Bone marrow (tissue), 2 donors: ENCODE measurements at regions not wholly inside any gene's neighbourhood (a gene's known extent, or its start where the extent isn't known, plus 50 kb on each side); places are given as distances from the start of the nearest gene placed in this dataset.
"Not testable (repeated sequence)": the region's sequence is repeated elsewhere in the genome, so short reads cannot be mapped to it uniquely, and the experiment has no call there.

Source experiments
- DNase-seq, 2 donors: peaks; one replicate each; lab custom pipeline; 2025; lab: John Stamatoyannopoulos, UW

DNA sequence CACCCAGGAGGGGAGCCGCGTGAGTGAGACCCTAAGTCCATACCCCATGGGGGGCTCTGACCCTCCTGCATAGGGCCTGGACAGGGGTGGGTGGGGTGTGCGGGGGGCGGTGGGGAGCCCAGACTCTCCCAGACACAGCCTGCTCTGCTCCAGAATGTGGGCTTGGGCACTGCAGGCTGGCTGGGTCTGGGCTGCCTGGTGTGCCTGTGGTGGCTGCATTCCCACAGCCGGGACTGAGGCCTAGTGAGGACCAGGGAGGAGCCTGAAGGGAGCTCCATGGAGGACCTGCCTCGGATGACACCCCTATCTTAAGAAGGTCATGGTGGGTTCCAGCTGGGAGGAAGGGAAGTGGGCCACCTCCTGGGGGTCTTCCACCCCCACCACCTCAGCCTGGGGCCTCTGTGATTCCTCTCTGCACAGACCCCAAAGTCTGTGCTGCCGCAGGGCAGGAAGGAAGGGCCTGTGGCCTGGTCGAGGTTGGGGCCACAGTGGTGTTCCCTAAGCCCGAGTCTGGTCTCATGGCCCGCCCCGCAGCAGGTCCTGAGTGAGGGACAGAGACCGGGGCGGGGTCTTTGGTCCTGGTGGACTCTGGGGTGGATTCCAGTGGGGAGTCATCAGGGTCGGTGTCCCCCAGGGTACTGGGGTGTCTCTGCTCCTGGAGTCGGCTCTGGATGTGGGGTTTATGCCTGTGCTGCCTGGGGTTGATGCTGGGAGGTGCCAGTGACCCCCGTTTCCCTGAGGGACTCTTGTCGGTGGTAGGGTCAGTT lies 392.3 kb downstream of the TMEM121 start:
- DNase-seq = no peak

DNA sequence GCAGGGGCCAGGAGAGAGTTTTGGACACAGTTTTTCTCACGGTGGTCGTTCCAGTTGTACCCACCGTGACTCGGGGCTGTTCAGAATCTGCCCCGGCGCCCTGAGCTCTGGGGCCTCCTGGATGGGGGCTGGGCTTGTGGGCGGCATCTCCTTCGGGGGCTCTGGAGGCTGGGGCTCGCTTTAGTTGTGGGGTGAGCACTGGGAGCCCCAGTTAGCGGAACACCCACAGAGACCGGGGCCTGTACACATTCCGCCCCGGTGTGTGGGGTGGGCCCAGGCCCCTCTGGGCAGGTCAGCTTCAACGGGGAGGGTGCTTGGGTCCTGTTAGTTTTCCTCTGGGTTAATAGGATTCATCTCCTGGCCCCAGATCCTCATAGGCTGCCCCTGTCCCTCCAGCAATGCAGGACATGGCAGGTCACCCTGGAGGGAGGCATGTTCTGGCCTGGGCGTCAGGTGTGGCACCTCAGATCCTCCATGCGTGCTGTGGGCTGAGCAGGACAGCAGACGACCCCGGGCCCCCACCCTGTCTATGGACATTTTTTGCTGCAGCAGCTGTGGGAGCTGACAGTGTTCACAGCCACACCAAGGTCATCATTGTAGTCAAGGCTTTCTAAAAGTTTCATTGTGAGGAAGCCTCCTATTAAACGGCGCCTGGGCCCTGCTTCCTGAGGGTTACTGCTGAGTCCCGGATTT lies 393.2 kb downstream of the TMEM121 start:
- no peak for DNase-seq

DNA sequence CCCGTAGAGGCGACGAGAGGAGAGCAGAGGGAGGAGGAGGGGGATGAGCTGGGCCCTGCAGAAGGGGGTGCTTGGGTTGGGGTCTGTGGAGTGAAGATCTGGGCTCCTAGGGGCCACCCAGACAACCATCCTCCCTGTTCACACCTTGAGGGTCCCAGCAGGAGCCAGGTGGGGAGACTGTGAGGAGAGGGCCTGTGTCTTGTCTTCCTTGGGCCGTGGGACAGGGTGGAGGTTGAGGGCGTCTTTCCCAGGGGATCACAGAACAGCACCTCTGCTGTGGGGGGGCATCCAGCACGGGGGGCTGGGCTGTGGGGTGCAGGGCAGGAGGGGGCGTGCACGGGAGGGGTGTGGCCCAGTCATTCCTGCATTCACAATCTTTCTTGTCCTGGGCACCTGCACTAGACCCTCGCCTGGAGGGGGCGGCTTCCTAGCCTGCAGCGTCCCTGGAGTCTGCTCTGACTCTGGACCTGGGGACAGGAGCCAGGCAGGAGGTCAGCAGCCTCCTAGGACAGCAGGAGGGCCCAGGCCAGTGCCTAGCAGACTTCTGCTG lies 393.8 kb downstream of the TMEM121 start:
- not testable (repeated sequence) for DNase-seq

DNA sequence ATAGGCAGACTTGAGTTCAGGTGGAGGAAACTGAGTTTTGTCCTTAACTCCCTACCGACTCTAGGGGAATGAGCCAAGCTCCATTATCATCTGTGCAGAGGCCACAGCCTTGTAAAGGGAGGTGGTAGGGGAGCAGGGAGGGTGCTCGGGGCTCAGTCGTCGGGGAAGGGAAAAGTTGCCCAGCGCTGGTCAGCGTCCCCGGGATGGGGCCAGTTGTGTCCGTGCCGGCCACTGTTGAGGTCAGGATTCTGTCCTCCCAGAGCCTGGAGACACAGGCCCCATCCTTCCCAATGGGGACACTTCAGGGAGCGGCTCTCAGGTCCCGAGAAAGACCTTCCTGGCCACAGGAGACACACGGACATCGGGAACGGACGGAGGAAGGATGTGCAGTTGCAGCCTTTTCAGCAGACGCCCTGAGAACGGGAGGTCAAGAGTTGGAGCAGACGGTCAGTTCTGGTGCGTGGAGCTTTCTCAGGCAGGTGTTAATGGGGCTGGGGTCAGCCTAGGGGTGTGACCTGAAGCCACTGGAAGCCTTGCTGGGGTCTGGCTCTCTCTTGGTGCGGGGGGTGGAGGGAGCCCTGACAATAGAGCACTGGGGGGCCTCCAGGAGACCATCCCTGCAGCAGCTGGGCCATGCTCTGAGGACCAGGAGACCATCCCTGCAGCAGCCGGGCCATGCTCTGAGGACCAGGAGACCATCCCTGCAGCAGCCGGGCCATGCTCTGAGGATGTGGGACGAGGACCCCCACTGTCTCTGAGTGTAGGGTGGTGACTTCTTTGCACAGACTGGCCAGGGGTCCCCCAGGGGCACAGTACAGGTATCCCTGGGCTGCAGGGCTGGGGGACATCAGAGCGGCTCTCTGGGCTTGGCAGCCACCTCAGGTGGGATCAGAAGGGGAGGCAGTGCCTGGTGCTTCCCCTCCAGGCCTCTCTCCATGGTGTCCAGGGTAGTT lies 394.7 kb downstream of the TMEM121 start:
- DNase-seq = not testable (repeated sequence)

DNA sequence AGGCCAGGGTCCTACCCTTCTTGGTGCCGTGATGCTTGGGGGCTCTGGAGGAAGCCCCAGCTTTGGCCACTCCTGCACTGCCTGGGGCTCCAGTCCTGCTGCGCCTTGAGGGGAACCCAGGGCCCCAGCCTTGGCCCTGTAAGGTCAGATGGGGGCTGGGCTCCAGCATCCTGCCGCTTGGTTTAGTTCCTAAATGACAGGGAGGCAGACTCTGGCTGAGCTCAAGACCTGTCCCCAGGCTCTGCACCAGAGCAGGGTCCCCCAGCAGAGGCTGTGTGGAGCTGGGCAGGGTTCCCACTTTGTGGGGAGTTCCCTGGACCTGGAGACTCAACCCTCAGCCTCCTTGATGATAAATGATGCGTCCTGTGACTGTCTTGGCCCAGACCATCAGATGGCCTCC lies 395.4 kb downstream of the TMEM121 start:
- DNase-seq = not testable (repeated sequence)

DNA sequence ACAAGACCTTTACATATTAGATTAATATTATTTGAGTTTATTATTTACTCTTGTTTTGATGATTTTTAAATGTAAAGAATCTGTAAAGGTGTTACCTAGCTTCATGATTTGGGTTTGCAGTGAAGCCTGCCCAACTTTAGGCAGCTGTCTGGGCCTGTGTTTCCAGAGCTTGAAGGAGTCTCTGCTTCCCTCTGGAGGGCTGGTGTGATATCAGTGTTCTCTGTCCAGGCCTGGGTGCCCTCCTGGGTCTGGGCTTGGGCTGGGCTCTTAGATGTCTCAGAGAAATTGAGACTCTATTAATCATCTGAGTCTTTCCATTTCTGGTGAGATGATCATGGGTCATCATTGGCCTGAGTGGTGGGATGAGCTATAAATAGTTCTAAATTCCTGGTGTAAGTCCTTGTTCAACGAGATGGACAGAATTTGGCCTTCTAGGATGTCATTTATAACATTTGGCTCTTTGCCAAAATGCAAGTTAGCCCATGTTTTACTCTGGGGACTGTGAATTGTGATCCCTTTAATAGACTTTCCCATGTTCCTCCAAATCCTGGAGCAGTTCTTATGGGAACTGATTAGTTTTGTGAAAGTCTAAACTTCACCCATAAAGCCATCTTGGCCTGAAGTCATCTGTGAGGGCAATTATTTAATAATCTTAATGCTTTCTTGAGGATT lies 397.3 kb downstream of the TMEM121 start:
- not testable (repeated sequence) for DNase-seq

DNA sequence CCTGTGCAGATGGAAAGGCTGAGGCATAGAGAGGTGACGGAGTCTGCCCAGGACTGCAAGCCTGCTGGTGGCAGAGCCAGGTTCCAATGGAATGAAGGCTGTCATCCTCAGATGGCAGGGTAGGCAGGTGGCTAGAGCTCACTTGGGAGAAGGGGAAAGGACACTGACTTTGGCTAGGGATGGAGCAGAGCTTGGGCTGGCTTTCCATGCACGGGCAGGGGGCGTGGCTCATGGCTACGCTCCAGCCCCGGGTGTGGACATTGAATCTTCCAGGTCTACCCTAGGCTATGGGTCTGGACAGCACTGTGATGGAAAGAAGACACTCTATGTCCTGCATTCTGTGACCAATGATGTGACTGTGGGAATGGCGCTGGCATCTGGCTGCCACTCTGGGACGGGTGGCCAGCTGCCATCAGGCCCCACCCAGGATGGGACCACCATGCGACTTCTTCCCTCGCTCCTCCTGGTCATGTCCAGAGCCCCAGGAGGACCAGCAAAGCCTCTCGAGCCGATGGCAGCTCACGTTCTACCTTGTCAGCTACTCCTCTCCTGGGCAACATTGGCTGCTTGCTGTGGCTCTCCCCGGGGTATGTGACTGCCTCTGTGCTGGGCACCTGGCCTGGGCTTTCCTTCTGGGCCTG lies 398.7 kb downstream of the TMEM121 start:
- no peak for DNase-seq

DNA sequence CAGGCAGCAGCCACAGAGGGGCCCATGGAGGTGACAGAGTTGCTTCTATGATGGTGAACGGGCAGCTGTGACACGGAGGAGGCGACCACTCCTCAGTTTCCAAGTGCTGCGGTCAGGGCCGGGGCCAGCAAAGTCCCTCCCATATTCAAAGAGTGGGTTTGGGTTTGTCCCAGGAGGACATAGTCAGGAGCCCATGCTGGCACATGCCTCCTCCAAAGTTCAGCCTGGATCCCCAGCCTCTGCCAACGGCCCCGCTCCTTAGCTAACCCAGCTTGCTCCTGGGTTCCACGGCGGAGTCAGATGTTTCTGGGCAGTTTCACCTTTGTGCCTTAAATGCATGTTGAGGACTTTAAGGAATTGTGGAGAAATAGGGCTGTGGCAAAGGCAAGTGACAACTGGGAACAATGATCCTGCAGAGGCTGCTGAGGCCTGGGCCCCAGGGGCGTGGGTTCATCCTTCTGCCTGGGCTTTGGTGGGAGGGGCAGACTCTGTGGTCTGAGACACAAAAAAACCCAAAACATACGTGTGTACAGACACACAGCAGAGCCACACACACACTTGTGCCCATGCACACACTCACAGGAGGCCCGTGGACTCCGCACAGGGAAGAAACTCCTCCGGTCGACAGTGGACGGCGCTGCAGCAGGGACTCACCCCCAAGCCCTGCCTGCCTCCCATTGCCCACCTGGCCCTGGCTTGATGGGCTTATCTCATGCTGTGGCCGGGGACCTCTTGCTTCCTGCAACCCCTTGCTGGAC lies 399.4 kb downstream of the TMEM121 start:
- no peak for DNase-seq

DNA sequence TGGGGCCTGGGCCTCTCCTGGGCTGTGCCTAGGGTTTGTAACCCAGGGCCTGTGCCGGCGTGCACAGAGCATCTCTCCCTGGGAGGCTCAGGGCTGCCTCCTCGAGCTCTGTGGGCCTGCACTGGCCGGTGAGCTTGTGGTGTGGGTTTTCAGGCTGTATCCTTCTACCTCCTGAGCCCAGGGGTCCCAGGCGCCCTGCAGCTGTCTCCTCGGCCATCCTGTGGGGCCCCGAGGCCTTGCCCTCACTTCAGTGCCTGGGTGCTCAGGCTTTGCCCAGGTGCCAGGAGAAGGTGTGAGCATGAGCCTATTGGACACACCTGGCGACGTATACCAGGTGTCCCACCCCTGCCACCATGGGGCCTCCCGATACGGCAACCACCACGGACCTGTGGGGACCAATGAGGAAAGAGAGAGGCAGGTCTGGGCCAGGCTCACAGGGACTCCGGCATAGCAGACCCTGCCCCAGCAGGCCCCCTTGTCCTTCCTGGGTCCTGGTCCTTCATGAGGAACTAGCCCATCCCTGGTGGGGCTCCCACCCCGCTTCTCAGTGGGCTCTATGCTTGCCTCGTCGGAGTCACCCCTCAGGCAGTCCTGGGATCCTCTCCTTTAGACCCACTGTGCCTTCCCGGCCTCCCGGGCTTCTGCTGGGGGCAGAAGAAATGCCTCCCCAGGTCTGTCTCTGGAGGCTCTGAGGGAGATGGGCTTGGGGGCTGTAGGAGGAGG lies 400.2 kb downstream of the TMEM121 start:
- DNase-seq = no peak

DNA sequence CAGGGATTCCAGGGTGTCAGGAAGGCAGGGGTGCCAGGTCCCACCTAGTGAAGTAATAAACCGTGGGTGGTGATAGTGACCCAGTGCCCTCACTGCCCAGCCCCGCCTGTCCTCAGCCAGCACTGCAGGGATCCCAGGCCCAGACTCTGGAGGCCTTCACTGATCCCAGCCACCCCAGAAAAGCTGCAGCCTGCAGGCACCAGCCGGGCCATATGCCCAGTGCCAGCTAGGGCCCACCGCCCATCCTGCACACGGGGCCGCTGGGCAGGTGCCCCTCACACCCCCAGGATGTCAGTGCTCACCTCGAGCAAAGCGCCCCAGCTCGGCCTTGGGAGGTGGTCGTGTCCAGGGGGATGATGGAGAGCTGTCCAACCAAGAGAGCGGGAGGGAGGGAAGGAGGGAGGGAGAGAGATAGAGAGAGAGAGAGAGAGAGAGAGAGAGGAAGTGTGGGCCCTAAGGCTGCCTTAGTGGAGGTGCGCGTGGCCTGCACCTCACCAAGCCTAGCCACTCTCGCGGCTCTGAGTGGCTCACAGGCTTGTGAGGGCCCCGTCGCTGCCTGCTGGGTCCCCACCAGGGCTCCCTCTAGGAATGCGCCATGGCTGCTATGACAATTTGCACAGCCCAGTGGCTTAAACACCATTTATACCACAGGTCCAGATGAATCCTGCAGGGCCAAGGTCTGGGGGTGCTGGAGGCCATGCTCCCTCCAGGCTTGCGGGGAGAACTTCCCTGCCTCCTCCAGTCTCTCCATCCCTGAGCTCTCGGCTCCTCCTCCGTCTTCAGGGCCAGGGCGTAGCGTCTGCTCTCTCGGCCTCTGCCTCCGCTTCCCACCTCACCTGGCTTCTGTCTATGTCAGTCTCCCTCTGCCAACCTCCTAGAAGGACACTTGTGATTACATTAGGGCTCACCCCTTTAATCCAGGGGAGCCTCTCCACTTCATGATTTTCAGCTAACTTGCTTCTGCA lies 401.0 kb downstream of the TMEM121 start:
- no peak for DNase-seq

DNA sequence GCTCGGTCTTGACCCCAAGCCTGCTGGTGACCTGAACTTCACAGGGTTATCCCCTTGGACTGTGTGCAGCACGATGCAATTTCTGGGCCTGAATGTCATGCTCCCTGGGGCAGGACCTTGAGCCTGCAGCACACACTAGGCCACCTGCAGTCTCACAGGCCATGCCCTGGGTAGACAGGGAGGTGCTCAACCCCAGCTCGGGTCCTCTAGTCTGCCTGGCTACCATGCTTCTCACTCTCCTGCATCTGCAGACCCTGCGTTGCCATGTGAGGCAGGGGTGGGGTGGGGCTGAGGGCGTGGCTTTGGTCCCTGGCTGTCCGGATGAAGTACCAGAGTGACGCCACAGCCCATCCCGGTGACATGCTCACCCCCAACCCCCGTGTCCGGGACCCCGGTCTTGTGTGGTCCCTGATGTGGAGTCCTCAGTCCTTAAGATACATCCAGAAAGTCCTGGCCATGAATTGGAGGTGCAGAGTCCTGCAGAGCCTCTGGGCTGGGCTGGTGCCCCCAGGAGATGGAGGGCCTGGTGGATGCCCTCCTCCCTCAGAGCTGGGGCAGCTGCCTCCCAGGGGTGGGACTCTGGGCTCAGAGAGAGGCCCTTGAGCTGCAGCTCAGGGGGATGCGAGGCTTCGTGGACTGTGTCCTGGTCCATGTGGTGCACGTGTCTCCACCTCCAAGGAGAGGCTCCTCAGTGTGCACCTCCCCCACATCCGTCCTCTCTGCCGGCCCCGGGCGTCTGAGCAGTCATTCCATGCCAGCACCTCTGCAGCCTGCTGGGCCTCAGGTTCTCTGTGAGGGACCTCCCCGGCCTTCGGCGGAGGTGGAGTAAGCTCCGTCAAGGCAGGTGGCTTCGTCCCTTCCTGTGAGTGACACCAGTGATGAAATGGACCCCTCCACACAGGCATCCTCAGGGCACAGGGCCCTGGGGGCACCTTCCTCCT lies 402.1 kb downstream of the TMEM121 start:
- DNase-seq = not testable (repeated sequence)

DNA sequence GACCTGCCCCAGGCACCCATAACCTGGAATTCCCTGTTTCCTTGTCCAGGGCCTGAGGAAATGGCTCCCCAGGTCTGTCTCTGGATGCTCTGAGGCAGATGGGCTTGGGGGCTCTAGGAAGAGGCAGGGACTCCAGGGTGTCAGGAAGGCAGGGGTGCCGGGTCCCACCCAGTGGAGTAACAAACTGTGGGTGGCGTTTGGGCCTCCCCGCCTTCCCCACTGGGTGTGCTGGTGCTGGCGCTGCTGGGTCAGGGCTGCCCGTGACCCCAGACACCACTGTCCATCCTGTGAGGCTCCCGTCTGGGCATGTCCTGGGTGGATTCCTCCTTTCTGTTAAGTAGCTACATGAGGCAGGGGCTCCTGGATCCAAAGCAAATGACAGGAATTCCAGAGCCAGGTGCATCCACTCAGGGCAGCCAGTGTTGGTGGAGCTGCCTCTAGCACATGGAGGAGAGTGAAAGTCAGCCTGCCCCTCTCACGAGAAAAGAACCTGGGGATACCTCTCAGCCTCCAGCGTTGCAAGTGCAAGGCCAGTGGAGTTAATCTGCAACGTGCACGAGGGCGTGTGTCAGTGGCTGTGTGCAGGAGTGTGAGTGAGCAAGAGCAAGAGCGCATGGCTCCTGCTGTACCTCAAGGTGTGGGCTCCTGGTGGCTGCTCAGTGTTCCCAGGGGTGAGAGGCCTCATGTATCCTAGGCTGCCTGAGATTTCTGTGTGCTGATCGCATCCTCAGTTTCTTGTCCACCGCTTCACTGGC lies 403.1 kb downstream of the TMEM121 start:
- no peak for DNase-seq

DNA sequence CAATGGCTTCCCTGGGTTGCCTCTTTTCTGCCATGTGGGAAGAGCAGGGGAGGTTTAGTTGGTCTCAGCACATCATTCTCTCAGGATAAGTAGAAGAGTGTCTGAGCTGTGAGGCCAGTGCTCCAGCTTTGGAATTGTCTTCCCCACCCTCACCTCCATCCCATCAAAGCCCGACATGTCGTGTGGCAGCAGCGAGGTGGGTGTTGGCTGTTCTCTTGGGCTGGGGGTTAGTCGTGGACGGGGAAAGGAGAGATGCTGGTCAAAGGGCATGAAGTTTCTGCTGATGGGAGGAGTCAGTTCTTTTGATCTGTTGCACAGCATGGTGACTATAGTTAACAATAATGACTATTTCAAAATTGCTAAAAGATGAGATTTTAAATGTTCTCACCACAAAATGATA lies 404.2 kb downstream of the TMEM121 start:
- no peak for DNase-seq

DNA sequence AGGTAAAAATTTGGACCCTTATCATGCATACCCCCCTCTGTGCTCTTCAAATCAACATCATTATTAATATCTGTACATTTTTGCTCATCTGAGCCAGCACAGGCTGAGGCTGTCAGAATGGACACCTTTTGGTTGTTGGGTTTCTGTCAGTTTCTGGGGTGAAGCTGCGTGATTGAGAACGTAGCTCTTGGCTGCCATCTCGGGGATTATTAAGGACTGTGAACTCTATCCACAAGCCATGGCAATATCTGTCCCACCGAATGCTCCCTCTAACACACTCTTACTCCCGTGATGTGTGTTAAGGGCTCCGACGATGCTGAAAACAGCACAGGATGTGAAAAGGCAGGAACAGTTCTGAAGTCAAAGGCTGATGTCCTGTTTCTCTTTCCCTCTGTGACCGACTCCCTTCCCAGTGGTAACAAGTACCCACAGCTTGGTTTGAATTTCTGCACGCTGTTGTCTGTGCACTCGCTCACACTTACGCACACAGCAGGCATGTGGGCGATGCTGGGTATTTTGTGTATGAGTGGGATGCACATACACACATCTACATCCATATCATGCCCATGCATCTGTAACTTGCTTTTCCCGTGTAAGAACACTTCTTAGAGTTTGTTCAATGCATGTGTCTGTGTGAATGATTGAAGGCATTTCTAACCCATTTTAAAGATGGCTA lies 405.6 kb downstream of the TMEM121 start:
- DNase-seq = no peak

DNA sequence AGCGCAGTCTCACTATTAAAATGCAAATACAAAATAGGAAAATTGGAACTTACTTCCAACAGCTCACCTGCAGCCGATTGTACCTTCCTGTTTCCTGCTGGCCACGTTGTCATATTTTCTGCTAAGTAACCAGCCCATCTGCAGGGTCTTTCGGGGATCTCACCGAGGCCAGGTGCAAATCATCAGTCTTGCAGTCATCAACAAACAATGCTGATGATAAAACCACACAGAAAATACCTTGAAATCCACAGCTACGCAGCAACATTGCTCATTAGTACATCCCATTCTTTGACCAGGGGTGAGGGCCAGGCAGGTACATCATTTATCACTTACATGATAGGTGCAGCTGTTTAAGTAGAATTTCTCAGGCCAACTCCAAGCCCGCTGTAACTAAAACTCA lies 406.9 kb downstream of the TMEM121 start:
- no peak for DNase-seq

DNA sequence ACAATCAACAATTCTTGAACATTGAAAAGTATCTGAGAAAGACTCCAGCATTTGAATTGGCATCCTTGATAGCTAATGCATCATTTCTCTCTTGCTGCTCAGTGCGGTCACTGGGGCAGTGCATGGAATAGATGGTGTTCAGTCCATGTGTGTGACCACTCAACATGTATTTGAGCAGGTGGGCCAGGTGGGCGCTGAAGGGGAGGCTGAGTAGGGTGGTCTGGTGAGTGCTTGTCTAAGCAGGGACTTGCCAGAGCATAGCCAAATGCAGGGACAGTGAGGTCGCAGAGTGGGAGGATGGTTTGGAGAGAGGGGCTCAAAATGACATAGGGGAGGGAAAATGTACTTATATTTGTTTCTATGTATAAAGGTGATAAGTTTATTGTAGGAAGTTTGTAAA lies 409.0 kb downstream of the TMEM121 start:
- DNase-seq = no peak
